ENCODE measurements at regions not wholly inside any gene's neighbourhood (a gene's known extent, or its start where the extent isn't known, plus 50 kb on each side); places are given as distances from the start of the nearest gene placed in this dataset.

GRCh38 chr2:204363513-204363912, 181.8 kb upstream of the PARD3B start:
- TF ChIP-seq EZH2 (IDR thresholded peaks at IDR 0.05; ENCODE audit: low read length) (no peak), CTCF (optimal IDR thresholded peaks at IDR 0.05 in 1 of 3, IDR thresholded peaks at IDR 0.05 in 1 of 3, conservative IDR thresholded peaks at IDR 0.05 in 1 of 3; ENCODE audit: extremely low read depth in 1 of 3, insufficient read depth in 2 of 3, low read length in 3 of 3) (no peak)

Data from keratinocyte (primary cell).